A549 (cell line): ENCODE measurements at regions not wholly inside any gene's neighbourhood (a gene's known extent, or its start where the extent isn't known, plus 50 kb on each side); places are given as distances from the start of the nearest gene placed in this dataset.

Experiments used
- ATAC-seq, 2 experiments: fragments of 200-7000 bp in 1 of 2; fragments of >200 bp in 1 of 2; cut with Nextera tagmentation in 1 of 2; cut with Tn5 transposase in 1 of 2; 3 replicates each; pipeline versions ENCODE4 v1.8.0 to v1.9.1; 2018 to 2020; ENCODE audit warnings: mild to moderate bottlenecking in 1 of 2, moderate library complexity in 1 of 2
- CTCF ChIA-PET: fragments of 300-600 bp; sonication (Branson Sonifier 250); formaldehyde crosslinking; extraction: SDS; loops from one replicate; lab custom pipeline; 2021; ENCODE audit warnings: antibody characterized with exemption, inconsistent platforms; lab: Yijun Ruan, JAX
- POLR2A ChIA-PET: fragments of 350-600 bp; formaldehyde crosslinking; extraction: SDS; loops from one replicate; lab custom pipeline; 2021; ENCODE audit warnings: antibody characterized with exemption, inconsistent platforms; lab: Yijun Ruan, JAX
- DNase-seq, 2 experiments: peaks; one replicate each; pipeline versions ENCODE4 v3.0.0 to v3.0.0-alpha.2; 2011 to 2016; ENCODE audit warnings: low read depth in 1 of 2, low spot score in 1 of 2
- FAIRE-seq: peaks from 2 replicates; lab custom pipeline; 2011; peaks lifted over from hg19 to GRCh38; lab: Jason Lieb, UNC
- H3K27ac ChIP-seq, 2 experiments: fragments of >200 bp; sonication (Bioruptor Twin); formaldehyde crosslinking; 3 replicates each; pipeline ENCODE4 v1.5.1; 2016 to 2017
- H3K4me1 ChIP-seq: fragments of >200 bp; sonication (Bioruptor Twin); formaldehyde crosslinking; 3 replicates; pipeline ENCODE4 v1.6.1; 2016
- H3K4me2 ChIP-seq: fragments of >200 bp; sonication (Bioruptor Twin); formaldehyde crosslinking; 3 replicates; pipeline ENCODE4 v1.6.1; 2016
- H3K4me3 ChIP-seq: fragments of >200 bp; sonication (Bioruptor Twin); formaldehyde crosslinking; 3 replicates; pipeline ENCODE4 v1.5.1; 2016
- H3K9me3 ChIP-seq: fragments of >200 bp; sonication (Bioruptor Twin); formaldehyde crosslinking; 3 replicates; pipeline ENCODE4 v1.6.1; 2016
- BHLHE40 ChIP-seq: IDR thresholded peaks from 2 replicates; pipeline ENCODE4 v1.6.1; 2012; ENCODE audit warnings: low read depth, low read length, inconsistent platforms
- CHD4 ChIP-seq: fragments of 200-600 bp; sonication (generic); IDR thresholded peaks from 2 replicates; pipeline ENCODE4 v1.6.1; 2016; ENCODE audit warnings: antibody characterized with exemption, mild to moderate bottlenecking, borderline replicate concordance
- EHF ChIP-seq: fragments of 250-450 bp; sonication (Bioruptor Pico); IDR thresholded peaks from 2 replicates; pipeline ENCODE4 v1.5.0; 2020; ENCODE audit warnings: mild to moderate bottlenecking
- ESRRA ChIP-seq: fragments of 150-350 bp; IDR thresholded peaks from 2 replicates; pipeline ENCODE4 v1.6.1; 2014; ENCODE audit warnings: mild to moderate bottlenecking, low read length, borderline replicate concordance
- FOSB ChIP-seq: fragments of 250-450 bp; sonication (Bioruptor Pico); IDR thresholded peaks from 2 replicates; pipeline ENCODE4 v1.5.0; 2020; ENCODE audit warnings: mild to moderate bottlenecking, moderate library complexity
- GATA3 ChIP-seq: IDR thresholded peaks from 2 replicates; pipeline ENCODE4 v1.6.1; 2012; ENCODE audit warnings: borderline replicate concordance
- HEYL ChIP-seq: fragments of 250-450 bp; sonication (Bioruptor Pico); IDR thresholded peaks from 2 replicates; pipeline ENCODE4 v1.8.0; 2021; ENCODE audit warnings: mild to moderate bottlenecking, moderate library complexity
- JUNB ChIP-seq: fragments of >200 bp; sonication (Bioruptor Twin); formaldehyde crosslinking; IDR thresholded peaks from 2 replicates; pipeline ENCODE4 v1.6.1; 2016
- KDM5A ChIP-seq: fragments of 200-600 bp; sonication (generic); IDR thresholded peaks from 2 replicates; pipeline ENCODE4 v1.6.1; 2016; ENCODE audit warnings: antibody characterized with exemption, mild to moderate bottlenecking
- MYC ChIP-seq: IDR thresholded peaks from 2 replicates; pipeline ENCODE4 v1.6.1; 2012; ENCODE audit warnings: mild to moderate bottlenecking, inconsistent platforms, low read length, improper control_type of control experiment, borderline replicate concordance
- NR3C1 ChIP-seq: fragments of >200 bp; sonication (Bioruptor Twin); formaldehyde crosslinking; IDR thresholded peaks from 3 replicates; pipeline ENCODE4 v1.6.1; 2017
- SREBF2 ChIP-seq: fragments of 450-650 bp; IDR thresholded peaks from 2 replicates; pipeline ENCODE4 v1.6.1; 2014; ENCODE audit warnings: mild to moderate bottlenecking, moderate library complexity
- ZFP36 ChIP-seq: fragments of 450-650 bp; IDR thresholded peaks from 2 replicates; pipeline ENCODE4 v1.6.1; 2014; ENCODE audit warnings: borderline replicate concordance; ENCODE audit not compliant: partially characterized antibody
- ZNF302 ChIP-seq: fragments of 250-450 bp; sonication (Bioruptor Pico); IDR thresholded peaks from 2 replicates; pipeline ENCODE4 v1.9.0; 2021; ENCODE audit warnings: inconsistent platforms, mild to moderate bottlenecking, moderate library complexity
- WGBS: methylation state at CpG from one replicate; pipeline ENCODE4 v1.1.6; 2017; ENCODE audit errors: missing lambda C conversion rate; 5-methylcytosine and 5-hydroxymethylcytosine counted together
- TF ChIP-seq, protein P1 (sequence below): IDR thresholded peaks from 2 replicates; pipeline ENCODE4 v1.6.1; 2012
- TF ChIP-seq, protein P2 (sequence below): fragments of >200 bp; sonication (Bioruptor Twin); formaldehyde crosslinking; IDR thresholded peaks from 2 replicates; pipeline ENCODE4 v1.6.1; 2016
- TF ChIP-seq, protein P3 (sequence below): fragments of >200 bp; sonication (Bioruptor Twin); formaldehyde crosslinking; IDR thresholded peaks from 3 replicates; pipeline ENCODE4 v1.5.1; 2016
- TF ChIP-seq, protein P4 (sequence below): IDR thresholded peaks from 2 replicates; pipeline ENCODE4 v1.6.1; 2012; ENCODE audit warnings: low read depth, borderline replicate concordance

DNA sequence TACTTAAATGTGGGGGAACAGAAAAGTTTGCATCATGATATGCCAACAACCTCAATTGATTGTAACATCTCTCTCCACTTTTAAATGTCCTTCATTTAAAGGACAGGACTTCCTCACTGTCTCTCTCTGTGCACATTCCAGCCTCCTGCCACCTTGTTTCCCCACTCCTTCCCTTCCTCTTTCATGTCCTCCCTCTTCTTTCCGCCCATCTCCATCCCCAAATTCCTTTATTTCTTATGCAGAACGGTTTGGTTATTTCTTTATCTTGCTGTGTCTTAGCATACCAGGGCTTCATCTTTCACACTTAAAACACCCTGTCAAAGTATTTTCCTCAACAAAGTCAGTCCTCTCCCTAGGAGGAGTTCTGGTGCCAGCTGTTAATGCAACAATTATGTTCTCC lies 293.8 kb downstream of the NXPE2 start:
- FAIRE-seq (no peak), ATAC-seq (no peak), DNase-seq (no peak)
- 0% methylated on average over 2 of the region's 2 CpGs for WGBS
- ChIA-PET POLR2A (no interaction called here), CTCF (no interaction called here)
- Histone ChIP-seq H3K4me1 (no peaks in the 10 kb centered on the region), H3K9me3 (no peaks in the 10 kb centered on the region), H3K4me2 (no peak overlapping the region), H3K4me3 (no peak overlapping the region), H3K27ac (no peak overlapping the region)
- no peak for TF ChIP-seq KDM5A
- TF ChIP-seq, protein P1, sequence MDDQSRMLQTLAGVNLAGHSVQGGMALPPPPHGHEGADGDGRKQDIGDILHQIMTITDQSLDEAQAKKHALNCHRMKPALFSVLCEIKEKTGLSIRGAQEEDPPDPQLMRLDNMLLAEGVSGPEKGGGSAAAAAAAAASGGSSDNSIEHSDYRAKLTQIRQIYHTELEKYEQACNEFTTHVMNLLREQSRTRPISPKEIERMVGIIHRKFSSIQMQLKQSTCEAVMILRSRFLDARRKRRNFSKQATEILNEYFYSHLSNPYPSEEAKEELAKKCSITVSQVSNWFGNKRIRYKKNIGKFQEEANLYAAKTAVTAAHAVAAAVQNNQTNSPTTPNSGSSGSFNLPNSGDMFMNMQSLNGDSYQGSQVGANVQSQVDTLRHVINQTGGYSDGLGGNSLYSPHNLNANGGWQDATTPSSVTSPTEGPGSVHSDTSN = no peak
- TF ChIP-seq GATA3 = no peak
- no peak for TF ChIP-seq FOSB (CRISPR knock-in tag)
- TF ChIP-seq, protein P2, sequence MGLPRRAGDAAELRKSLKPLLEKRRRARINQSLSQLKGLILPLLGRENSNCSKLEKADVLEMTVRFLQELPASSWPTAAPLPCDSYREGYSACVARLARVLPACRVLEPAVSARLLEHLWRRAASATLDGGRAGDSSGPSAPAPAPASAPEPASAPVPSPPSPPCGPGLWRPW = no peak
- no peak for TF ChIP-seq ZNF302 (CRISPR knock-in tag)
- no peak for TF ChIP-seq JUNB
- no peak for TF ChIP-seq NR3C1
- TF ChIP-seq CHD4 = no peak

DNA sequence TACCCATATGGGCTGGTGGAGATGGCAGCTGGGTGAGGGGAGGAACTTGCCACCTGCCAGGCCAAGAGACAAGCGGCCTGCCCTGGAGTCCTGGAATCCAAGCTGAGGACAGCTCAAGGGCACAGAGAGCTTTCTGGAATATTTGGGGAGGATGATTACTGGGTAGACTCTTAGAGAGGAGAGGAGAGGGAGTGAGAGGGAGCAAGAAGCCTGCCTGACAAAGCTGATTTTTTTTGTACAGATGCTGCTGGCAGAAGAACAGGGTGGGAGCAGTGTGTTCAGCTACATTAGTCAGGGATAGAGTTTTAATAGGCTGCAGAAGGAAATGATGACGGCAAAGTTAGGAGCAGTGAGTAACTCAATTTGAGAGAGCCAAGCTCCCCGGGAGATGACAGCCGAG lies 299.3 kb downstream of the NXPE2 start:
- Histone ChIP-seq H3K4me2 (no peak overlapping the region), H3K4me3 (no peak overlapping the region), H3K27ac (no peak overlapping the region), H3K9me3 (no peaks in the 10 kb centered on the region), H3K4me1 (no peaks in the 10 kb centered on the region)
- FAIRE-seq (no peak), ATAC-seq (no peak), DNase-seq (no peak)
- TF ChIP-seq ESRRA = no peak
- TF ChIP-seq, protein P3, sequence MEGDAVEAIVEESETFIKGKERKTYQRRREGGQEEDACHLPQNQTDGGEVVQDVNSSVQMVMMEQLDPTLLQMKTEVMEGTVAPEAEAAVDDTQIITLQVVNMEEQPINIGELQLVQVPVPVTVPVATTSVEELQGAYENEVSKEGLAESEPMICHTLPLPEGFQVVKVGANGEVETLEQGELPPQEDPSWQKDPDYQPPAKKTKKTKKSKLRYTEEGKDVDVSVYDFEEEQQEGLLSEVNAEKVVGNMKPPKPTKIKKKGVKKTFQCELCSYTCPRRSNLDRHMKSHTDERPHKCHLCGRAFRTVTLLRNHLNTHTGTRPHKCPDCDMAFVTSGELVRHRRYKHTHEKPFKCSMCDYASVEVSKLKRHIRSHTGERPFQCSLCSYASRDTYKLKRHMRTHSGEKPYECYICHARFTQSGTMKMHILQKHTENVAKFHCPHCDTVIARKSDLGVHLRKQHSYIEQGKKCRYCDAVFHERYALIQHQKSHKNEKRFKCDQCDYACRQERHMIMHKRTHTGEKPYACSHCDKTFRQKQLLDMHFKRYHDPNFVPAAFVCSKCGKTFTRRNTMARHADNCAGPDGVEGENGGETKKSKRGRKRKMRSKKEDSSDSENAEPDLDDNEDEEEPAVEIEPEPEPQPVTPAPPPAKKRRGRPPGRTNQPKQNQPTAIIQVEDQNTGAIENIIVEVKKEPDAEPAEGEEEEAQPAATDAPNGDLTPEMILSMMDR = no peak
- no peak for TF ChIP-seq MYC
- TF ChIP-seq, protein P4, sequence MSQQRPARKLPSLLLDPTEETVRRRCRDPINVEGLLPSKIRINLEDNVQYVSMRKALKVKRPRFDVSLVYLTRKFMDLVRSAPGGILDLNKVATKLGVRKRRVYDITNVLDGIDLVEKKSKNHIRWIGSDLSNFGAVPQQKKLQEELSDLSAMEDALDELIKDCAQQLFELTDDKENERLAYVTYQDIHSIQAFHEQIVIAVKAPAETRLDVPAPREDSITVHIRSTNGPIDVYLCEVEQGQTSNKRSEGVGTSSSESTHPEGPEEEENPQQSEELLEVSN = no peak
- no peak for TF ChIP-seq HEYL (CRISPR knock-in tag)
- TF ChIP-seq BHLHE40 = no peak
- no peak for TF ChIP-seq SREBF2
- TF ChIP-seq ZFP36 = no peak
- TF ChIP-seq, protein P1 = no peak
- no peak for TF ChIP-seq FOSB (CRISPR knock-in tag)
- TF ChIP-seq GATA3 = no peak
- 42% methylated on average over 4 of the region's 4 CpGs for WGBS
- CTCF ChIA-PET = no interaction called here
- POLR2A ChIA-PET = no interaction called here

DNA sequence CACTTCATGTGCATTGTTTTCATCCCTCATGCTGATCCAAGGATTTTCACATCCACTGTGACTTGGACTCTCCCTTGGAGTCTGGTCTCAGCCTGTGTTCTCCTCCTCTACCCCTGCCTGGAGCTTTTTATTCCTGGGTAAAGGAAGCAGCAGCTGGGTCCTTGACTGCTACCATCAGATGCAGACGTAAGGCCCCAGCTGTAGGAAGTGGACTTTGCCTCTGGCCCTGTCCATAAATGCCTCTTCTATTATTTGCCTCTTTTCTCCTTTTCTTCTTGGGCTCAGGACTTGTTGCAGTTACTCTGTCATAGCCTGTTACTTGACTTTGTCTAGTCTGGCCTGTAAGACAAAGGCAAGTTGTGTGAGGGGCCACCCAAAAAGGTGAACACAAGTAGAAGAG lies 303.8 kb downstream of the NXPE2 start:
- ATAC-seq = no peak
- H3K27ac ChIP-seq = no peak overlapping the region
- H3K4me3 ChIP-seq = no peak overlapping the region
- 0% methylated on average over 1 of the region's 1 CpG for WGBS
- H3K4me1 ChIP-seq = no peaks in the 10 kb centered on the region
- H3K4me2 ChIP-seq = no peak overlapping the region
- no peak for FAIRE-seq
- CTCF ChIA-PET = no interaction called here
- POLR2A ChIA-PET = no interaction called here
- no peaks in the 10 kb centered on the region for H3K9me3 ChIP-seq
- no peak for TF ChIP-seq EHF
- TF ChIP-seq, all 56 proteins: peak for 0
- DNase-seq = no peak
